Smooth muscle cell (in vitro differentiated cells): ENCODE measurements at regions not wholly inside any gene's neighbourhood (a gene's known extent, or its start where the extent isn't known, plus 50 kb on each side); places are given as distances from the start of the nearest gene placed in this dataset.

Source experiments
- DNase-seq: peaks from one replicate; lab custom pipeline; 2025; ENCODE audit not compliant: unreplicated experiment; lab: John Stamatoyannopoulos, UW
- H2AFZ ChIP-seq: fragments of 200-600 bp; sonication (generic); 2 replicates; pipeline ENCODE4 v1.6.0; 2016; ENCODE audit warnings: antibody characterized with exemption, low read depth, mild to moderate bottlenecking
- H3F3A ChIP-seq: fragments of 200-600 bp; sonication (generic); 2 replicates; pipeline ENCODE4 v1.6.0; 2017; ENCODE audit warnings: antibody characterized with exemption, low read depth
- H3K27ac ChIP-seq: fragments of 200-600 bp; sonication (generic); 2 replicates; pipeline ENCODE4 v1.5.1; 2016; ENCODE audit warnings: low read depth, mild to moderate bottlenecking
- H3K27me3 ChIP-seq: fragments of 200-600 bp; sonication (generic); 2 replicates; pipeline ENCODE4 v1.6.1; 2016; ENCODE audit warnings: low read depth, mild to moderate bottlenecking
- H3K36me3 ChIP-seq: fragments of 200-600 bp; sonication (generic); 2 replicates; pipeline ENCODE4 v1.5.1; 2016; ENCODE audit warnings: low read depth
- H3K4me1 ChIP-seq: fragments of 200-600 bp; sonication (generic); 2 replicates; pipeline ENCODE4 v1.5.1; 2016; ENCODE audit warnings: low read depth
- H3K4me2 ChIP-seq: fragments of 200-600 bp; sonication (generic); 2 replicates; pipeline ENCODE4 v1.6.0; 2016; ENCODE audit warnings: mild to moderate bottlenecking
- H3K4me3 ChIP-seq: fragments of 200-600 bp; sonication (generic); 2 replicates; pipeline ENCODE4 v1.5.1; 2016; ENCODE audit warnings: mild to moderate bottlenecking
- H3K79me2 ChIP-seq: fragments of 200-600 bp; sonication (generic); 2 replicates; pipeline ENCODE4 v1.6.0; 2016; ENCODE audit warnings: low read depth, mild to moderate bottlenecking
- H3K9ac ChIP-seq: fragments of 200-600 bp; sonication (generic); 2 replicates; pipeline ENCODE4 v1.6.0; 2016; ENCODE audit warnings: low read depth
- H3K9me3 ChIP-seq: fragments of 200-600 bp; sonication (generic); replicated peaks from 2 replicates; pipeline ENCODE4 v1.5.1; 2016; ENCODE audit warnings: low read depth
- H4K20me1 ChIP-seq: fragments of 200-600 bp; sonication (generic); 2 replicates; pipeline ENCODE4 v1.6.0; 2016; ENCODE audit warnings: low read depth
- CTCF ChIP-seq: fragments of 200-600 bp; sonication (generic); IDR thresholded peaks from 2 replicates; pipeline ENCODE4 v1.5.1; 2017; ENCODE audit warnings: borderline replicate concordance, mild to moderate bottlenecking, antibody characterized with exemption; ENCODE audit not compliant: insufficient read depth, poor library complexity, severe bottlenecking
- WGBS: methylation state at CpG from one replicate; pipeline ENCODE4 v1.1.7; 2016; ENCODE audit warnings: low lambda C conversion rate; 5-methylcytosine and 5-hydroxymethylcytosine counted together

DNA sequence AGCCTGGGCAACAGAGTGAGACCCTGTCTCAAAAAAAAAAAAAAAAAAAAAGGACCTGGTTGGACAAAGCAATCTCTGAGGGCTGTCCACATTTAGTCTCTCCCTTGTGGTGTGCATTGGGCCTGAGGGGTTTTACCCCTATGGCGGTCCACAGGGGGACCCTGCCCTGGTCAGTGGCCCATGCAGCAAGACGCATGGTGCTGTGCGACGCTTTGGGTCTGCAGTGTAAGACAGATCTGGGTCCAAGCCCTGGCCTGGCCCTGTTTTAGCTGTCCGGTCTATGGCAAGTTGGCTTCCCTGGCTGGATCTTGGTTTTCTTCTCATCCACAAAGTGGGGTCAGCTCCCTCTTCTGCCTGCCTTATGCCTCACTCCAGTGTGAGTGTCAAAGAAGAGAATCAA lies 123.2 kb upstream of the NLRP1 start:
- Histone ChIP-seq H3K27ac (no peak overlapping the region), H3K36me3 (no peaks in the 10 kb centered on the region), H3K9me3 (no peaks in the 10 kb centered on the region), H3F3A (no peaks in the 10 kb centered on the region), H4K20me1 (no peaks in the 10 kb centered on the region), H2AFZ (no peak overlapping the region), H3K4me1 (peaks cover 11% of the 10 kb centered on the region), H3K9ac (no peak overlapping the region), H3K79me2 (no peaks in the 10 kb centered on the region), H3K4me3 (no peak overlapping the region), H3K27me3 (no peaks in the 10 kb centered on the region), H3K4me2 (no peak overlapping the region)
- TF ChIP-seq CTCF, result no peak
- 93% methylated on average over 5 of the region's 5 CpGs for WGBS
- no peak for DNase-seq

- H3K79me2 ChIP-seq, result no peaks in the 10 kb centered on the region
- H3K4me1 ChIP-seq, result peaks cover 11% of the 10 kb centered on the region
- H4K20me1 ChIP-seq, result no peaks in the 10 kb centered on the region
- H3F3A ChIP-seq, result no peaks in the 10 kb centered on the region
- no peak overlapping the region for H3K4me2 ChIP-seq
- DNase-seq, result no peak
- H3K27me3 ChIP-seq, result no peaks in the 10 kb centered on the region
- no peak overlapping the region for H3K27ac ChIP-seq
- H3K9me3 ChIP-seq, result no peaks in the 10 kb centered on the region
- no peak overlapping the region for H3K4me3 ChIP-seq
- no peak for TF ChIP-seq CTCF
- no peak overlapping the region for H3K9ac ChIP-seq
- no peaks in the 10 kb centered on the region for H3K36me3 ChIP-seq
- no peak overlapping the region for H2AFZ ChIP-seq
Observed at GRCh38 chr17:5708344-5708743, 124.0 kb upstream of the NLRP1 start.

- Histone ChIP-seq H4K20me1 (no peaks in the 10 kb centered on the region), H3K27ac (no peak overlapping the region), H3K27me3 (no peaks in the 10 kb centered on the region), H2AFZ (no peak overlapping the region), H3K4me3 (no peak overlapping the region), H3K36me3 (no peaks in the 10 kb centered on the region), H3F3A (no peaks in the 10 kb centered on the region), H3K4me1 (peaks cover 5% of the 10 kb centered on the region), H3K9me3 (no peaks in the 10 kb centered on the region), H3K9ac (no peak overlapping the region), H3K79me2 (no peaks in the 10 kb centered on the region), H3K4me2 (no peak overlapping the region)
- 77% methylated on average over 8 of the region's 8 CpGs for WGBS
- TF ChIP-seq CTCF, result no peak
- no peak for DNase-seq
Observed at GRCh38 chr17:5711344-5711743, 127.0 kb upstream of the NLRP1 start.

DNA sequence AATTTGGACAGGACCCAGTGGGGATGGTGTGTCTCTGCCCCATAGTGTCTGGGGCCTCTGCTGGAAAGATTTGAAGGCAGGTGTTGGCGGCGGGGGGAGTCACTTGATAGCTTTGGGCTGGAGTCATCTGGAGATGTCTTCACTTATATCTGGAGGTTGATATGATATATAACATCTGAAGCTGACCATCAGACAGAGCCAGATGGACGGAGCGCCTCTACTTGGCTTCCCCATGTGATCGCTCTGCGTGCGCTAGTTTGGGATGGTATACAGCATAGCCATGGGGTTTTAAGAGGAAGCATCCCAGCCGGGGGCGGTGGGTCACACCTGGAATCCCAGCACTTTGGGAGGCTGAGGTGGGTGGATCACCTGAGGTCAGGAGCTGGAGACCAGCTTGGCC lies 130.7 kb upstream of the NLRP1 start:
- H3K9ac ChIP-seq, result no peak overlapping the region
- peaks cover 13% of the 10 kb centered on the region for H3K4me1 ChIP-seq
- TF ChIP-seq CTCF, result no peak
- no peak overlapping the region for H3K4me3 ChIP-seq
- no peak for DNase-seq
- no peak overlapping the region for H3K4me2 ChIP-seq
- H3K79me2 ChIP-seq, result no peaks in the 10 kb centered on the region
- H3K36me3 ChIP-seq, result no peaks in the 10 kb centered on the region
- no peaks in the 10 kb centered on the region for H4K20me1 ChIP-seq
- no peak overlapping the region for H3K27ac ChIP-seq
- H3K27me3 ChIP-seq, result no peaks in the 10 kb centered on the region
- 98% methylated on average over 9 of the region's 9 CpGs for WGBS
- no peak overlapping the region for H2AFZ ChIP-seq
- H3K9me3 ChIP-seq, result no peaks in the 10 kb centered on the region
- no peaks in the 10 kb centered on the region for H3F3A ChIP-seq
